Brain microvascular endothelial cell (primary cell): ENCODE measurements at regions not wholly inside any gene's neighbourhood (a gene's known extent, or its start where the extent isn't known, plus 50 kb on each side); places are given as distances from the start of the nearest gene placed in this dataset.

Experiments used
- DNase-seq: peaks from one replicate; pipeline ENCODE4 v3.0.0-alpha.2; 2020
- H3K27ac ChIP-seq: fragments of 250-450 bp; sonication (Bioruptor Pico); 2 replicates; pipeline ENCODE4 v1.5.1; 2020; ENCODE audit warnings: mild to moderate bottlenecking, moderate library complexity
- H3K27me3 ChIP-seq: fragments of 250-450 bp; sonication (Bioruptor Pico); replicated peaks from 2 replicates; pipeline ENCODE4 v1.5.1; 2020; ENCODE audit warnings: mild to moderate bottlenecking
- H3K36me3 ChIP-seq: fragments of 250-450 bp; sonication (Bioruptor Pico); replicated peaks from 2 replicates; pipeline ENCODE4 v1.5.1; 2020; ENCODE audit warnings: mild to moderate bottlenecking
- H3K4me3 ChIP-seq: 2 replicates; pipeline ENCODE4 v1.5.1; 2011; ENCODE audit warnings: low read depth, mild to moderate bottlenecking, control low read depth, low read length, moderate library complexity
- in situ Hi-C: cut with HindIII; loops from 2 replicates; pipeline ENCODE4 v1.10.0; 2017; ENCODE audit warnings: low sequenced_read_pairs, low pct_ligation_motif_present
- TF ChIP-seq, protein P1 (sequence below): IDR thresholded peaks from 2 replicates; pipeline ENCODE4 v1.5.1; 2011; ENCODE audit warnings: low read depth, mild to moderate bottlenecking, moderate library complexity, low read length, control low read depth, inconsistent platforms; ENCODE audit errors: missing control alignments

DNA sequence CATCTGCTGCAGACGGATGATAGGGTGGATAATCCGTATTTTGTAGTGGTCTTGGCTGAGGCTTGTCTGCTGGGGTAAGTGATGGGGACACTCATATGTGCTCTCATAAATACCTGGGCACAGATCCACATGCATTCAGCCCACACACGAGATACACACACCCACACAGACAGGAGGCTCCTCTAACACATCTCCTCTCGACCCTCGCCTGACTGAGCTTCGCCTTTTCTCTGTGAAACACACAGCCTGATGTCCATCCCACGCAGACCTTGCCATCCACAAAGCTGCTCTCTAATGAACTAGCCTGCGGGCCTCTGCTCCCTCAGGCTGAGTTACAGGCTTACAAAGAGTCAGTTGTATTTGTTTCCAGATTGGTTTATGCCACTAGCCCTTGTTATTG, 96.3 kb upstream of the CSF3R start:
- Histone ChIP-seq H3K27ac (no peak overlapping the region), H3K4me3 (no peak overlapping the region), H3K27me3 (no peaks in the 10 kb centered on the region), H3K36me3 (no peaks in the 10 kb centered on the region)
- in situ Hi-C loops: no loop called here
- DNase-seq: no peak
- TF ChIP-seq, protein P1, sequence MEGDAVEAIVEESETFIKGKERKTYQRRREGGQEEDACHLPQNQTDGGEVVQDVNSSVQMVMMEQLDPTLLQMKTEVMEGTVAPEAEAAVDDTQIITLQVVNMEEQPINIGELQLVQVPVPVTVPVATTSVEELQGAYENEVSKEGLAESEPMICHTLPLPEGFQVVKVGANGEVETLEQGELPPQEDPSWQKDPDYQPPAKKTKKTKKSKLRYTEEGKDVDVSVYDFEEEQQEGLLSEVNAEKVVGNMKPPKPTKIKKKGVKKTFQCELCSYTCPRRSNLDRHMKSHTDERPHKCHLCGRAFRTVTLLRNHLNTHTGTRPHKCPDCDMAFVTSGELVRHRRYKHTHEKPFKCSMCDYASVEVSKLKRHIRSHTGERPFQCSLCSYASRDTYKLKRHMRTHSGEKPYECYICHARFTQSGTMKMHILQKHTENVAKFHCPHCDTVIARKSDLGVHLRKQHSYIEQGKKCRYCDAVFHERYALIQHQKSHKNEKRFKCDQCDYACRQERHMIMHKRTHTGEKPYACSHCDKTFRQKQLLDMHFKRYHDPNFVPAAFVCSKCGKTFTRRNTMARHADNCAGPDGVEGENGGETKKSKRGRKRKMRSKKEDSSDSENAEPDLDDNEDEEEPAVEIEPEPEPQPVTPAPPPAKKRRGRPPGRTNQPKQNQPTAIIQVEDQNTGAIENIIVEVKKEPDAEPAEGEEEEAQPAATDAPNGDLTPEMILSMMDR: no peak

DNA sequence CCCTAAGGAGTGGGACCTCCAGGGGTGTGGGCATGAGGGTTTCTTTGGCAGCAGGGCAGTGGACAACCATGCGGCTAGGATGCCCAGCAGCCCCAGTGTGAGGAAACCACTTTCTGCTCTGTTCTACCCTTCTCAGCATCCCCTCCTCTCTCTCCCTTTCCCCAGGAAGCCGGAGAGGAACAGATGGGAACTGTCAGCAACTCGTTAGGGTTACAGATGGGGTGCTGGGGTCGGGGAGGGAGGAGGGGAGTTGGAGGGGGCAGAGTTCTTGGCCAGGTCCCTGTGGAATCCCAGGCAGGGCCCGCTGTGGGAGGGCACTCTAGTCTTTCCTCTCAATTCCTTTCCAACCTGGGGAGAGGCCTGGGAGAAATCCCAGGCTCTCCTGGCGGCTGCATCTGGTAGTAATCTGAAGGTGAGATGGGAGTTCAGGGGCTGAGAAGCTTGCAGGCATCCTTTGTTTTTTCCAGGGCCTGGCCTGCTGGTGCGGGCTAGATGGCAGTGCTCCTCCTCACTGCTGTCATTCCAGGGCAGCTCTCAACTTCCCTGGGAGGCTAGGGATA, 93.9 kb upstream of the CSF3R start:
- Histone ChIP-seq H3K27ac (no peak overlapping the region), H3K27me3 (no peaks in the 10 kb centered on the region), H3K36me3 (no peaks in the 10 kb centered on the region), H3K4me3 (no peak overlapping the region)
- no peak for DNase-seq
- TF ChIP-seq, protein P1: no peak
- in situ Hi-C loops: no loop called here

DNA sequence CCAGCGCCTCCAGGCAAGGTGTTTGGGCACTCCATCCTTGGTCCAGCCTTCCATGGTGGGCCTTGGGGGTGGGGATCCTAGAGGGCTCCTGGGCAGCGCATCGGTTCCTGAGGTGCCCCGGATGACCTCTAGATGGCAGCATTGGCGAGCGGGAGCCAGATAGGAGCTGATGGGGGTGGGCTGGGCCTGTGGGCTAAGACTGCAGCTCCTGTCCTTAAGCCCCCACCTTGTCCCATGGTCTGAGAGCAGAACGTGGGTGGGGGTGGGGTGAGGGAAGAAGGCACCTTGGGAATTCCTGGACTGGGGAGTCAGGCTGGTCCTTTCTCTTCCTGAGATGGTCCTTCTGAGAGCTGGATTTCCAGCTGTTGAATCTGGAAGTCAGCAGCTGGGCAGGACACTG, 93.4 kb upstream of the CSF3R start:
- DNase-seq: peak; percentile 40
- Histone ChIP-seq H3K27me3 (no peaks in the 10 kb centered on the region), H3K4me3 (no peak overlapping the region), H3K27ac (no peak overlapping the region), H3K36me3 (no peaks in the 10 kb centered on the region)
- in situ Hi-C loops: no loop called here
- TF ChIP-seq, protein P1: peak; percentile 89

DNA sequence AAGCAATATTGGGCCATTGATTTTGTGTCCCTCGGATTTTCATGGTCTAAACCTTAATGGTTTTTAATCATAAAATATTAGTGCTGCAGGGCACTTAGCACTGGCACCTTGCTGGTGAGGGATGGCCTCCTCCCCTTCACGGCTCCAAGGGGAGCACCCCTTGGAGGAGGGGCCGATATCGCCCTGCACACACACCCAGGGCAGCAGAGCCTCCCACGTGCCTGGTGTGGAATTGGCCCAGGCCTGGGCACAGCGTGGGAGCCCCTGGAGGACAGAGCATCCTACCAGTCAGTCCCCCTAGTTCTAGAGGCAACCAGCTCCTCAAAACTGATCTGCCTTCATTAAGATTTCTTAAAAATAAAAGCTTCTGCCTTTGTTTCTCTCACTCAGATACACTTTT, 90.7 kb upstream of the CSF3R start:
- TF ChIP-seq, protein P1: no peak
- Histone ChIP-seq H3K36me3 (no peaks in the 10 kb centered on the region), H3K27ac (no peak overlapping the region), H3K27me3 (no peaks in the 10 kb centered on the region), H3K4me3 (no peak overlapping the region)
- DNase-seq: no peak
- in situ Hi-C loops: no loop called here

DNA sequence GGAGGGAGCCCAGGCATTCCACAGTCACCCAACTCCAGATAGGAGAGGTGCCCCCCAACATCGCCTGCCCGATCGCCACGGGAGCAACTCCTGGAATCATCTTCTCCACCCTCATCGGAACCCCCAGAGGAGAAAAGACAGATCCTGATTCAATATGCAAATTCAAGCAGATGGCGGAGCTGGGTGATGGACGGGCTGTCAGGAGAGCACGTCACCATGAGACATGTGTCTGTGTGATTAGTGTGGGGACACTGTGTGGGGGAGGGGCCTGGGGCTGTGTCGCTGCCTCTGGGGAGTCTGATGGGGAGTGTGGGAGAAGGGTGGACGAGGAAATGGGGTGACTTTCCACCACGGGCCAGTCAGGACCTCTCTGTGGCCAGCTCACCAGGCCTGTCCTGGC, 90.2 kb upstream of the CSF3R start:
- no peaks in the 10 kb centered on the region for H3K36me3 ChIP-seq
- no peak overlapping the region for H3K27ac ChIP-seq
- no peak overlapping the region for H3K4me3 ChIP-seq
- TF ChIP-seq, protein P1: no peak
- in situ Hi-C loops: no loop called here
- DNase-seq: no peak
- no peaks in the 10 kb centered on the region for H3K27me3 ChIP-seq

DNA sequence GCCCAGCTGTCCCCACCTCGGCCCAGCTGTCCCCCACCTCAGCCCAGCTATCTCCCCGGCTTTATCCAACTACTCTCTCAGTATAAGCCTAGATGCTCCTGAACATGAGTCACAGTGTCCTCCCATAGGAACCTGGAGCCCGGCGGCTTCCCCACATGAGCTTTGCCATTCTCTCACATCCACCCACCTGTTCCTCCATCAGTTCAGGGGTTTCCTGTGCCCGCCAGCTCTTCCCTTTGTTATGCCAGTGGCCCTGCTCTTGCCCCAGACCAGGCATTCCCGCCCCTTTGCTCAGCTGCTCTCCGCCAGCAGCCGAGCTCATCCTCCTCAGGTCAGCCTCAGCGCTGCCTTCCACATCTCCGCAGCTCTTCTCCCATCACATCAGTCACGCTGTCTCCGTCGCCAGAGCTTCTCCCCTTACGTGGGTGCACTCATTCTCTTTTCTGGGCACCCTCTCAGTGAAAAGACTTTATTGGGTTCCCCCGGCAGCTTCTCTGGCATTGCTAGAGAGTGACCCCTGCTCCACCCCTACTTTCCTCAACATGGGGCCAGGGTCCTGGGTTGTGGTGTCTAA, 89.5 kb upstream of the CSF3R start:
- Histone ChIP-seq H3K27me3 (no peaks in the 10 kb centered on the region), H3K36me3 (no peaks in the 10 kb centered on the region), H3K4me3 (no peak overlapping the region), H3K27ac (no peak overlapping the region)
- in situ Hi-C loops: no loop called here
- DNase-seq: no peak
- TF ChIP-seq, protein P1: no peak
